GM21390 (cell line): ENCODE measurements at regions not wholly inside any gene's neighbourhood (a gene's known extent, or its start where the extent isn't known, plus 50 kb on each side); places are given as distances from the start of the nearest gene placed in this dataset.
"Not testable (repeated sequence)": the region's sequence is repeated elsewhere in the genome, so short reads cannot be mapped to it uniquely, and the experiment has no call there.

ENCODE experiments used
- ATAC-seq: cut with Tn5 transposase; IDR thresholded peaks from one replicate; pipeline ENCODE4 v1.9.1; 2021; ENCODE audit not compliant: unreplicated experiment

DNA sequence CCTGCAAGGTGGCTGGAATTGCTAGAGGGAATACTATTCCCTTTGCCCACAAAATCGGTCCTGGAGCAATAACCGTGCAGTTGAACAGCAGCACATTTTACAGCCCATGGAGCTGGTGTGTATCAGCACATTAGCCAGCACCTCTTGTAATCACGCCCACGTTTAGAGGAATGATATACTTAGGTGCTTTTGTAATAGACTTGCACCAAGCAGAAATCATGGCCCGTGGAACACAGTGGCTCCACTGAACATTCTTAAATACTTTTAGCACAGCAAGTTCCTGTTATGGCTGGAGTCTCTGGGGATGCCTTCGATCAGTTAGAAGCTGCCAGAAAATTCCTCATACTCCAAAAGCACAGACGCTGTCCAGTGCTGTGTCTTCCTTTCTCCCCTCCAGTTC, 218.1 kb upstream of the FAM78B start:
- ATAC-seq: no peak

GRCh38 chr1:166390366-166391033, 223.7 kb upstream of the FAM78B start:
- ATAC-seq: no peak

DNA sequence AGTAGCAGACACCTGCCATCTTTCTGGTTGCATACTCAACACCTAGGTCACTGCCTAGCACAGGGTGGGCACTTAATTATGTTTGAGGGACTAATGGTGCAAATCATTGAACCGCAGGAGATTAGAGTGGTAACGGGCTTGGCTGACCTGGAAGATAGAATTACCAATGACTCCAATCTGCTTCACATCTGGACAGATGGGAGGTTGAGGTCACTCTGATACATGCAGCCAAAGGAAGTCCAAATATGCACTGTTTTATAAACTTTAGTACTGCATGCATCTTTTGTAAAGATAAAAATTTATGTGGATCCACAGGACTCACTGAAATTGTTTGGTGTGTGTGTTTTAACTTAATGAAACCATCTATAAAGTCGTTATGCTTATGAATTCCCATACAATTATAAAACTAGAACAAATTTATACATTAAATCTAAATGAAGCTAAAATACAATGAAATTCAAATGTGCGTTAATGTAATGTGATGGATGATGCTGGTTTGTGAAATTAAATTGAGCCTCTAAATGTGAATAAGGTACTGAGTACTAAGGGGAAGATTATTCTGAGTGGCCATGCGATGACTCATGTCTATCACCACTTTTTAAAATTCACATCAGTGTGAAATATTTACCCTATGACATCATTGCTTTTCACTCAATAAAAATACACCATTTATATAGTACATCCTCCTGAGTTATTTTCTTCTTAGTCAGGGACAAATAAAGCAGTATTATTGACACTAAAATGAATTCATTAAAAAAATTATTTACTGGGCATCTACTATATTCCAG, 224.7 kb upstream of the FAM78B start:
- no peak for ATAC-seq

- no peak for ATAC-seq
Observed at GRCh38 chr1:166395729-166396128, 228.9 kb upstream of the FAM78B start.

- ATAC-seq: not testable (repeated sequence)
Observed at GRCh38 chr1:166409253-166410082, 242.7 kb upstream of the FAM78B start.

GRCh38 chr1:166410083-166410385, 243.2 kb upstream of the FAM78B start:
- no peak for ATAC-seq

GRCh38 chr1:166416831-166417230, 250.0 kb upstream of the FAM78B start:
- ATAC-seq: not testable (repeated sequence)

- no peak for ATAC-seq
Observed at GRCh38 chr1:166418344-166418933, 251.6 kb upstream of the FAM78B start.

DNA sequence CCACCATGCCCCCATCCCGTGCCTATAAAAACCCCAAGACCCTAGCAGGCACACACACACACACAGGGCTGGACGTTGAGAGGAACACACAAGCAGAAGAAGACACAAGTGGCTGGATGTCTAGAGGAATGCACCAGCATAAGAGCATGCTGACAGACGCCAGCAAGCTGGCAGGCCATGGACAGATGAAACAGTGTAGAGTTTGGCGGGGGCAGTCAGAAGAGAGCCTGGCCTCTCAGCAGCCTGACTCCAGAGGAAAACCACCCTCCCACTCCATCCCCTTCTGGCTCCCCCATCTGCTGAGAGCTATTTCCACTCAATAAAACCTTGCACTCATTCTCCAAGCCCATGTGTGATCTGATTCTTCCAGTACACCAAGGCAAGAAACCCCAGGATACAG, 255.8 kb upstream of the FAM78B start:
- not testable (repeated sequence) for ATAC-seq

DNA sequence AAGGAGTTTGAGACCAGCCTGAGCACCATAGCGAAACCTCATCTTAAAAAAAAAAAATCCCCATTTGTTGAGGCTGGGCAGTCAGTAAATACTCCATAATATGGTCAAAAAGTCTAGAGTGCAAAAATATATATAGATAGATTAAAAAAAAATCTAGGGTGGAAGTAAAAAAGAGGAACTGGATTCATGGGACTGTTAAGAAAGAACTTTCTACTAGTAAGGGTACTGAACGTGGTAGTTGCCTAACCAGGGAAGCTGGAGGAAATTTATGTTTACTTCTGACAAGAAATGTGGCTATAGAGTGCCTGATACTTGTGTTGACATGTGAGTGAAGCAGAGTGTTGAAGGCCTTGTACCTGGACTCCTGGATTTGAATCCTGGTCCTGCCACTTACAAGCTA, 265.9 kb upstream of the FAM78B start:
- ATAC-seq: no peak

GRCh38 chr1:166433404-166434304, 266.9 kb upstream of the FAM78B start:
- not testable (repeated sequence) for ATAC-seq

GRCh38 chr1:166457700-166458099, 290.9 kb upstream of the FAM78B start:
- no peak for ATAC-seq

- no peak for ATAC-seq
Observed at GRCh38 chr1:166464333-166464732, 297.5 kb upstream of the FAM78B start.

GRCh38 chr1:166470014-166470413, 303.2 kb upstream of the FAM78B start:
- ATAC-seq: no peak

GRCh38 chr1:166470441-166470840, 303.6 kb upstream of the FAM78B start:
- no peak for ATAC-seq

- no peak for ATAC-seq
Observed at GRCh38 chr1:166471359-166471758, 304.6 kb upstream of the FAM78B start.

DNA sequence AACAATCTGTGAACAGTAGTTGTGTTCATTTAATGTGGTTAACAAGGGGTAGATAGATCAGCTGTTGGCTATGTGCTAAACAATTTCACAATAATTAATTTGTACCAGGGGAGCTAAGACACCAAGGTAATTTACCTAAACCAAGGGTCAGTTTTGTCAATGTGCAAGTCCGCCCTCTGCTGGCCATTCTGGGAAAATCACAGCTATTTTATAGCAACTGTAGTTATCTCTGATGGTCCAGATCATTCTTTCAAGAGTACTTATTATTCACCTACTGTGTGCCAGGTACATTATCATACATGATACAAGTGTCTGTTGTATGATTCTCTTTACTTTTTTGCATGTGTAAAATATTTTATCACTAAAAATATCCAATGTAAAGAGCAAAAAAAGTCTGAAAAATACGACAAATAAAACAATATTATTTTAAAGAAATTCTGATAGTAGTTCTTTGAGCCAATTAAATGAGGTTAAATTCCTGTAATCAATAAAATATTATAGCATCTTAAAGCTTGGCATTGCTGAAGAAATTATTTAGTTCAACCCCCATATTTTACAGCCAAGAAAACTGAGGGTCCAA, 312.3 kb upstream of the FAM78B start:
- ATAC-seq: no peak

- no peak for ATAC-seq
Observed at GRCh38 chr1:166484471-166484870, 317.7 kb upstream of the FAM78B start.

GRCh38 chr1:166484871-166485270, 318.1 kb upstream of the FAM78B start:
- no peak for ATAC-seq

DNA sequence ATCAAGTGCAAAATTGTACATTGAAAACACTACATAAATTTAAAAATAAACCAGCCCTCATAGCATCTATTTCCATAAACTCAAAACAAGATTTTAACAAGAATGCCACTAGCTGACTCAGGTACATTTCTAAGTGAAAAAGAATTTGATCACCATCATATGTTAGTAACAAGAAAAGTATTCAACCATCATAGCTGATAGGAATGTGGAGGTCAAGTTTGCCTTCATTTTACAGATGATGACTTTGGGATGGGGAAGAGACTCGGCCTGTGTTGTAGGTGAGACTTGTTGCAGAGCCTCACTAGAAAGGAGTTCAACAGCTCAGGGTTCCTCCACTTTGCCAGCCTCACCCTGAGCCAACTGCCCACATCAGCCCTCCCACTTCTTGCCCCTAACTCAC, 318.8 kb upstream of the FAM78B start:
- ATAC-seq: no peak
